ENCODE measurements at regions not wholly inside any gene's neighbourhood (a gene's known extent, or its start where the extent isn't known, plus 50 kb on each side); places are given as distances from the start of the nearest gene placed in this dataset.

- no peak for DNase-seq (ENCODE audit: low spot score)
- Histone ChIP-seq H3K27ac (no peak overlapping the region), H3K4me3 (no peak overlapping the region)
- no peak for TF ChIP-seq CTCF (IDR thresholded peaks at IDR 0.05)
Measured at GRCh38 chr2:144258154-144258553, 261.8 kb downstream of the ZEB2 start.

- H3K4me3 ChIP-seq, result no peak overlapping the region
- no peak overlapping the region for H3K27ac ChIP-seq
- TF ChIP-seq CTCF (IDR thresholded peaks at IDR 0.05), result no peak
- DNase-seq (ENCODE audit: low spot score), result no peak
Measured at GRCh38 chr2:144256996-144257707, 262.8 kb downstream of the ZEB2 start.

GRCh38 chr2:144254342-144255235 lies 265.3 kb downstream of the ZEB2 start:
- Histone ChIP-seq H3K27ac (no peak overlapping the region), H3K4me3 (no peak overlapping the region)
- no peak for TF ChIP-seq CTCF (IDR thresholded peaks at IDR 0.05)
- DNase-seq (ENCODE audit: low spot score), result no peak

- Histone ChIP-seq H3K4me3 (no peak overlapping the region), H3K27ac (no peak overlapping the region)
- no peak for TF ChIP-seq CTCF (IDR thresholded peaks at IDR 0.05)
- no peak for DNase-seq (ENCODE audit: low spot score)
Measured at GRCh38 chr2:144253743-144254142, 266.2 kb downstream of the ZEB2 start.

- DNase-seq (ENCODE audit: low spot score), result no peak
- H3K4me3 ChIP-seq, result no peak overlapping the region
- TF ChIP-seq CTCF (IDR thresholded peaks at IDR 0.05), result no peak
- no peak overlapping the region for H3K27ac ChIP-seq
Measured at GRCh38 chr2:144252694-144253093, 267.2 kb downstream of the ZEB2 start.

- no peak for DNase-seq (ENCODE audit: low spot score)
- TF ChIP-seq CTCF (IDR thresholded peaks at IDR 0.05), result no peak
- Histone ChIP-seq H3K27ac (no peak overlapping the region), H3K4me3 (no peak overlapping the region)
Measured at GRCh38 chr2:144249035-144249637, 270.8 kb downstream of the ZEB2 start.

All from coronary artery (tissue), 2 donors.